Skeletal muscle satellite cell (primary cell): ENCODE measurements at regions not wholly inside any gene's neighbourhood (a gene's known extent, or its start where the extent isn't known, plus 50 kb on each side); places are given as distances from the start of the nearest gene placed in this dataset.
A peak's percentile ranks its signal among the peaks of the same experiment; 100 is the strongest.

Experiments
- H3K27me3 ChIP-seq: 2 replicates; pipeline ENCODE4 v1.7.0; 2013; ENCODE audit warnings: low read length; ENCODE audit not compliant: control insufficient read depth, insufficient read depth
- H3K36me3 ChIP-seq: 2 replicates; pipeline ENCODE4 v1.7.0; 2013; ENCODE audit warnings: mild to moderate bottlenecking, control low read depth, low read length; ENCODE audit not compliant: insufficient read depth
- H3K4me1 ChIP-seq: 2 replicates; pipeline ENCODE4 v1.7.0; 2013; ENCODE audit warnings: low read length; ENCODE audit not compliant: control insufficient read depth, insufficient read depth
- H3K4me2 ChIP-seq: 2 replicates; pipeline ENCODE4 v1.7.0; 2013; ENCODE audit warnings: mild to moderate bottlenecking, low read length
- H3K4me3 ChIP-seq: 2 replicates; pipeline ENCODE4 v1.7.0; 2013; ENCODE audit warnings: low read length
- H3K9ac ChIP-seq: 2 replicates; pipeline ENCODE4 v1.7.0; 2013; ENCODE audit warnings: mild to moderate bottlenecking, low read depth, low read length, moderate library complexity
- H3K9me3 ChIP-seq: replicated peaks from 2 replicates; pipeline ENCODE4 v1.7.0; 2013; ENCODE audit warnings: mild to moderate bottlenecking, control low read depth, low read length

DNA sequence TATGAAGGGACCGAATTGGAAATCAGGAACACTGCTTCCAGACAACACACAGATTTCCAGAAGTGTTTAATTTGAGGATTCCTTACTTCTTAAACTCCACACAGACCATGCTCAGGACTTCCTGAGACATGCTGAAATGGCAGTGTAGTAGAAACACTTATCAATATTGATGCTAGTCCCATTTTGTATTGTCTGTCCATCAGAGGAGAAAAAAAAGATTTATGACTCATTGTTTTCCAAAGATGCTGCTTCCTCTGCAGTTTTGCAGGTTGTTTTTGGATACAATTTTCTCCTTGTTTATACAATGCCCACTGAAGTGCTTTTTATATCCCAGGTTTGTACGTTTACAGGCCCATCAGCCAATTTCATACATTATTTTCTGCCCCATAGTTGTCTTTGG lies 68.3 kb upstream of the TANC2 start:
- Histone ChIP-seq H3K4me3 (no peak overlapping the region), H3K4me1 (peaks cover 30% of the 10 kb centered on the region), H3K4me2 (peak overlapping the region; percentile 63), H3K36me3 (no peaks in the 10 kb centered on the region), H3K9ac (no peak overlapping the region), H3K27me3 (no peaks in the 10 kb centered on the region), H3K9me3 (no peaks in the 10 kb centered on the region)

DNA sequence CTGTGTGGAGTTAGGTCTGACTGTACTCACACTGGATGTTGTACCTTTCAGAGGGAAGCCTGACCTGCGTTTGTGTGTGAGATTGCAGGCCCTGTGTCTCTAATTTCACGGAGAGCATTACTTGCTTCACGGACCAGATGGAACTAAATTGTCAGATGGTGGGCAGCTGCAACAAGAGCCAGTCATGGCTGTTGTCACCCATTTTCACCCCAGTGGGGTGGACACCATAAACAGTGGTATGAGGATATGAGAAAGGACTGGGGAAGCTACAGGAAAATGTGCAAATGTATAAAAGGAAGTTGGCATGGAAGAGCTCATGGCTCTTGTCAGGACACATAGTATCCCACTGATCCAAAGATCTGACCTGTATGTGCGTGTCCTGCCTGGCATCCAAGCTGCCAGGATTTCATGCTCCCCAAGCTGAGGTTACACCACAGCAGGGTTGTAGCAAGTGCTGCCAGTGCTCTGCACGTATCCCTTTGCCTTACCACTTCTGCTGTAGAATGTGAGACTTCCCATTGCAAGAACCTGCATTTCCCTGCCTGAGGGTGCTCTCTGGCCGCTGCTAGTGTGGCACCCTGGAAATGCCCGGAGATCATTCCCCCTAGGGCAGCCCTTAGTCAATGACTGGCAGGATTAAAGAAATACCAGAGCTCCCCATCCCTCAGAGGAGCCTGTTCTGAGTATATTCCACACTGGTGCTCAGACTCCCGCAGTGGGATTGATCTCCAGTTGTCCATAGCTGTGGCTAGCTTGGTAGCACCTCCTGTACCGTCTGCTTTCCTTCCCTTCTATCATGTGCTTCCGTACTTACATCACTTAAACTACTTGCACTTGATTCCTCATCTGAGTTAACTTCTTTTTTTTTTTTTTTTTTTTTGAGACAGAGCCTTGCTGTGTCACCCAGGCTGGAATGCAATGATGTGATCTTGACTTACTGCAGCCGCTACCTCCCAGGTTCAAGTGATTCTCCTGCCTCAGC lies 70.4 kb upstream of the TANC2 start:
- no peak overlapping the region for H3K9ac ChIP-seq
- no peaks in the 10 kb centered on the region for H3K36me3 ChIP-seq
- no peak overlapping the region for H3K4me2 ChIP-seq
- H3K4me1 ChIP-seq = peaks cover 40% of the 10 kb centered on the region
- no peak overlapping the region for H3K4me3 ChIP-seq
- no peaks in the 10 kb centered on the region for H3K27me3 ChIP-seq
- no peaks in the 10 kb centered on the region for H3K9me3 ChIP-seq

DNA sequence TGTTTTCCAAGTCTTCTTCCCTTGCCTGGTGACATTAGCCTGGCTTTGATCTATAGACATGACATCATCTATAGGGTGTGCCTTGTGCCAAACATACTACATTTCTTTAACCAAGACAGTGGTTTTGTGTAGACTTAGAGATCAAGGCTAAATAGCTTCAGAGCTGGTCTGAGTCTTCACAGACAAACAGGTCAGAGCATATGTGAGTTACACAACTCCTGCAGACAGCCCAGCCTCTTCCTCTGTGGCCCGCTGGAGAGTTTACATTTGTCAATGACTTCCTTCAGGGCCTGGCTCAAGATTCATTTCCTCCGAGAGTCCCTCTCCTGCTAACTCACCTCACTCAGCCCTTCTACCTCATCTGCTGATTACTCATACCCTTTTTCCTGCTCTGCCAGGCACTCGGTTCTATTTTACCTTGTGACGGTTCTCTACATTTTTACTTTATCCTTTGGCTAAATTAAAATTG lies 73.1 kb upstream of the TANC2 start:
- Histone ChIP-seq H3K4me2 (peak overlapping the region; percentile 39), H3K4me3 (no peak overlapping the region), H3K4me1 (peaks cover 42% of the 10 kb centered on the region), H3K36me3 (no peaks in the 10 kb centered on the region), H3K9ac (peak overlapping the region; percentile 50), H3K9me3 (no peaks in the 10 kb centered on the region), H3K27me3 (no peaks in the 10 kb centered on the region)

DNA sequence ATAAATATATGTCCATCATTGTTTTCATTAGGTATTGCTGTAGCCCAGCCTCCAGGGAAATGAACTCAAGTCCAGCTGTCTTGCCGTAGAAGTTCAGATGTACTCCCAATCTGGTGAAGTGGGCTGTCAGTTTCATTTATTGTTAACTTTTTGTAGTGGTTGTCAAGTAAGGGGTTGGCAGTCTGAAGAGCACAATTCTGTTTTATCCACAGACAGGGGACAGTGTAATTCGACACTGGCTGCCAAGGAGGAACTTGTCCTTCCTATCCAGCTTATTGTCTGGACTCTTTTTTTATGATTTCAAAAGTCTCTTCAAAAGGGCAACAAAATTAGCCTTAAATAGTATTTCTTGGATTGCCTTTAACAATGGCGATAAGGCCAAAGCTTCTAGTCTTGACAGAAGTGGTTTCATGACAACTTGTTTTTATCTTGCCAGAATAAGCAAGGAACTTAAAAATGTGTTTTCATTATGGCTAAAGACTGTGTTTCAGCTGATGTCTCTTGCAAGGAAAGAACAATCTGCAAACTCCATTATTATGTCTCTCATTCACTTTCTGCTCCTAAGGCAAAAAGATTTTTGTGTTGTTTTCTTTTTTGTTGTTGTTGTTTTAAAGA lies 73.9 kb upstream of the TANC2 start:
- H3K27me3 ChIP-seq = no peaks in the 10 kb centered on the region
- H3K4me2 ChIP-seq = no peak overlapping the region
- H3K4me3 ChIP-seq = no peak overlapping the region
- peak overlapping the region; percentile 50 for H3K9ac ChIP-seq
- peaks cover 39% of the 10 kb centered on the region for H3K4me1 ChIP-seq
- H3K36me3 ChIP-seq = no peaks in the 10 kb centered on the region
- no peaks in the 10 kb centered on the region for H3K9me3 ChIP-seq

DNA sequence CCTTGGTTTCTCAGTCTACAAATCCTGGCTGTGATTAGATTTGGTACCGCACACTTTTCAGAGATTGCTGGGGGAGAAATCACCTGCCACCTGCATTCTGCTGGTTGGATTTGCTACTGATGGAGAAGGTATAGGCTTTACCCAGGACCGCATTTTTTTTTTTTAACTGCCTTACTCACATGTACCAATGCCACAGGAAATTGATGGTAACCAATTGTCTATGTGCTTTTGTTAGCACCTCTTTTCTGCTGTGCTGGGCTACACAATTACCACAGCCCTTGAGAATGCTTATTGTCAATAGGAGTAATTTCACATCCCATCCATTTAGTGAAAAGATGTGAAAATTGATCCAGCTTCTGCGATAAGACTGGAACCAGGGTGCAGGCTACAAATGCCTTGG lies 74.4 kb upstream of the TANC2 start:
- no peak overlapping the region for H3K4me2 ChIP-seq

DNA sequence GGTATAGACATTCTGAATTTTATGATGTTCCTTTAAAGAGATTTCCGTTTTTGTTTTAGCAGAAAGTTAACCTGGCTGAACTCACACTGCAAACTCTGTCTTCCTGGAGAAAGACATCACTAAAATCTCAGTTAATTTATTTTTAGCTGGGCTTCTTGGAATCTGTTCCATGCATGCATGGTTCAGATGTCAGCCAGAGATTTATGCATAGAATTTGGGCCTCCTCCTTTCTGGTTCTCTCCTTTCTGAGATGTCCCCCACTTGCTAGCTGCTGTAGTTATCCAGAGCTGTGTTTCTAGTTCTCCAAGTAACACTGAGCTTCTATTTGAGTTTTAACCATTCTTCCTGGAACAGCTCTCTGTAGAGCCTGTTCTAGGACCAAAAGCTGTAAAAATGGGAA lies 77.3 kb upstream of the TANC2 start:
- Histone ChIP-seq H3K9ac (no peak overlapping the region), H3K27me3 (no peaks in the 10 kb centered on the region), H3K4me1 (peaks cover 32% of the 10 kb centered on the region), H3K36me3 (no peaks in the 10 kb centered on the region), H3K9me3 (no peaks in the 10 kb centered on the region), H3K4me3 (no peak overlapping the region), H3K4me2 (no peak overlapping the region)

More for the DNA sequence above, 74.4 kb upstream of the TANC2 start:
- Histone ChIP-seq H3K9me3 (no peaks in the 10 kb centered on the region), H3K36me3 (no peaks in the 10 kb centered on the region), H3K4me1 (peaks cover 39% of the 10 kb centered on the region), H3K4me3 (no peak overlapping the region), H3K9ac (no peak overlapping the region), H3K27me3 (no peaks in the 10 kb centered on the region)

DNA sequence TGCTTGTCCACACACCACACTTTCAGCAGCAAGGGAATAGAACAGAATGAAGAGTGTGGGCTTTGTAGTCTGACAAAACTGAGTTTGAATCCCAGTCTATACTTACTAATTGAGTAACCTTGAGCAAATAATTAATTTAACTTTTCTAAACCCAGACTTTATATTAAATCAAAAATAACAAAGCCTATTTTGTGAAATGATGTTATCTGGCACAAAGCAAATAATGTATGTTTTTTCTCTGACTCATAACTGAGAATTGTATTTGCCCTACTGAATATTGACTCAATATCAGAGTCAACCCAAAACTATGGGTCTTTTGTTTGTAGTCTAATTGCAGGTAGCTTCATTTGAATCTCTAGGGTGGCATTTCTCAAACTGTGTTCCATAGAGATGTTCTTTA lies 77.9 kb upstream of the TANC2 start:
- no peak overlapping the region for H3K4me3 ChIP-seq
- peaks cover 32% of the 10 kb centered on the region for H3K4me1 ChIP-seq
- no peaks in the 10 kb centered on the region for H3K36me3 ChIP-seq
- no peak overlapping the region for H3K9ac ChIP-seq
- no peaks in the 10 kb centered on the region for H3K9me3 ChIP-seq
- H3K27me3 ChIP-seq = no peaks in the 10 kb centered on the region
- H3K4me2 ChIP-seq = peak overlapping the region; percentile 15

DNA sequence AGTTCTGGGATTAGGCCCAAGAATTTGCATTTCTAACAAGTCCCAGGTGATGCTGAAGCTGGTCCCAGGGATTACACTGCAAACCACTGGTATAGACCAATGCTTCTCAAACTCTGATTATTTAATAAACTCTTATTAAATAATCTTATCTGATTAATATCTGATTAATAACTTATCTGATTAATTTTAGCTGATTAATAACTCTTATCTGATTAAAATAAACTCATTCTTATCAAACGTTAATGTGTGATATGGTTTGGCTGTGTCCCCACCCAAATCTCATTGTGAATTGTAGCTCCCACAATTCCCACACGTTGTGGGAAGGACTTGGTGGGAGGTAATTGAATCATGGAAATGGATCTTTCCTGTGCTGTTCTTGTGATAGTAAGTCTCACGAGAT lies 78.6 kb upstream of the TANC2 start:
- peaks cover 27% of the 10 kb centered on the region for H3K4me1 ChIP-seq
- no peaks in the 10 kb centered on the region for H3K9me3 ChIP-seq
- no peak overlapping the region for H3K4me3 ChIP-seq
- H3K4me2 ChIP-seq = no peak overlapping the region
- H3K9ac ChIP-seq = no peak overlapping the region
- H3K27me3 ChIP-seq = no peaks in the 10 kb centered on the region
- H3K36me3 ChIP-seq = no peaks in the 10 kb centered on the region

DNA sequence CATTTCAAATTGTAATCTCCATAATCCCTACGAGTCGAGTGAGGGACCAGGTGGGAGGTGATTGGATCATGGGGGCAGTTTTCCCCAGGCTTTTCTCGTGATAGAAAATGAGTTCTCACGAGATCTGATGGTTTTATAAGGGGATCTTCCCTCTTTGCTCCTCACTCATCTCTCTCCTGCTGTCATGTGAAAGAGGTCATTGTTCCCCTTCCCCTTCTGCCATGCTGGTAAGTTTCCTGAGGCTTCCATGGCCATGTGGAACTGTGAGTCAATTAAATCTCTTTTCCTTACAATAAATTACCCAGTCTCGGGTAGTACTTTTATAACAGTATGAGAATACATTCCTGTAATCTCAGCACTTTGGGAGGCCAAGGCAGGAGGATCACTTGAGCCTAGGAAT lies 76.7 kb upstream of the MARCHF10 start:
- no peak overlapping the region for H3K4me2 ChIP-seq
- no peaks in the 10 kb centered on the region for H3K36me3 ChIP-seq
- H3K4me3 ChIP-seq = no peak overlapping the region
- H3K9ac ChIP-seq = no peak overlapping the region
- no peaks in the 10 kb centered on the region for H3K9me3 ChIP-seq
- H3K4me1 ChIP-seq = peaks cover 20% of the 10 kb centered on the region
- no peaks in the 10 kb centered on the region for H3K27me3 ChIP-seq

DNA sequence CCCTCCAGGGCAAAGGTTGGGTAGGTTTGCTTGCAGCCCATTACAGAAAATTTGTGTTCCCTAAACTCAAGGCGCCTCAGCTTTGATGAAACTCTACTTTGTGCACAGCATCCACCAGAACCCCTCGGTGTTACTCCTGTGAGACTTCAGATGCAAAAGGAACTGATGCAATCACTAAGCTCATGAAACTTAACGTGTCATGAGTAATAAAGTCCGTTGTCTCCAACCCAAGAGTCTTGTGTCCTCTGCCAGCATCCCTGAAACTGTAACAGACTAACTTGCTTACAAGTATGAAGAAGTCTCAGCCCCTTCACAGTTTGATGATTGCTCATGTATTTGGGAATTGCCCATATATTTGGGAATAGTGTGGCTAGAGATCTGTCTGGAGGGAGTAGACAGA lies 74.8 kb upstream of the MARCHF10 start:
- H3K9ac ChIP-seq = no peak overlapping the region
- H3K4me3 ChIP-seq = no peak overlapping the region
- no peaks in the 10 kb centered on the region for H3K9me3 ChIP-seq
- H3K4me2 ChIP-seq = no peak overlapping the region
- H3K36me3 ChIP-seq = no peaks in the 10 kb centered on the region
- H3K27me3 ChIP-seq = no peaks in the 10 kb centered on the region
- H3K4me1 ChIP-seq = peaks cover 8% of the 10 kb centered on the region

DNA sequence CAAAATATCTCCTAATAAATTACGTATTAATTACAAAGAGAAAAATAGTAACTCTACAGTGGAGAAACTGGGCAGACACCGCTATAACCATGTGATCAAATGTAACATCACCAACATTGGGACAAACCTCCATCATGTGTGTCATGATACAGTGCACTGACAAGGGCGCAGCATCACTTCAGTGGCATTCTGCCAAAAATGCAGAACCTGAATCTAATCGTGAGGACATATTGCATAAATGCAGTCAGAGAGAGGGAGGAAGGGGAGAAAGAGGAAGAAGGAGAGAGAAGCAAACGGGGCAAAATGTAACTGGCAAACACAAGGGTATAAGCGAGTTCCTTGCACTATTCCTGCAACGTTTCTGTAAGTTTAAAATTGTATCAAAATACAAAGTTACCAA lies 74.2 kb upstream of the MARCHF10 start:
- Histone ChIP-seq H3K9me3 (no peaks in the 10 kb centered on the region), H3K4me3 (no peak overlapping the region), H3K9ac (no peak overlapping the region)

More for the DNA sequence above, 74.2 kb upstream of the MARCHF10 start:
- Histone ChIP-seq H3K36me3 (no peaks in the 10 kb centered on the region), H3K4me1 (peaks cover 9% of the 10 kb centered on the region), H3K4me2 (no peak overlapping the region), H3K27me3 (no peaks in the 10 kb centered on the region)
